ENCODE measurements at regions not wholly inside any gene's neighbourhood (a gene's known extent, or its start where the extent isn't known, plus 50 kb on each side); places are given as distances from the start of the nearest gene placed in this dataset. TPM values are rescaled to one million over a fixed set of nuclear protein-coding genes. Genes with fewer than 3 reads are reported as not detected.

DNA sequence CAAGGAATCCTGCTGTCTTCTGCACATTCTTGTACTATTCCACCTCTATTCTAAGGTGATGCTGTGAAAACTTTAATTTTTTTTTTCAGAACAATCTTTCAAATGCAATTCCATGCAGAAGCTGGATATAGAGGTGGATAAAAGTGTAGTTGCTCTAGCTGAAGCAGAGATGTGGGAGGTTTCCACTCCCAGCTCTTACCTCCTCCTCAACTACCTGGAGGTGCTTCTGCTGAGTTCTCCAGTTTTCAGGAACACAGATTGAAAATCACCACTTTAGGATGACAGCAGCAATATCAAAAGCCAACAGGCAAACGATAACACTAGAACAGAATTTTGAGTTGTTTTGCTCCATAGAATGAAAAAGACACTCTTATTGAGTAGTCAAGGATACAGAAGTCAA lies 51.1 kb upstream of the FAM98A start:
- no peak overlapping the region for H3K27ac ChIP-seq
- BruUV-seq (replicated peaks) = no TSS peak
- intact Hi-C loops (cut with micrococcal nuclease; ENCODE audit: unreplicated experiment) = no loop called here
- no peaks in the 10 kb centered on the region for H3K27me3 ChIP-seq (ENCODE audit: insufficient read depth, low read depth)
- H3K4me2 ChIP-seq = no peak overlapping the region
- no peaks in the 10 kb centered on the region for H3K36me3 ChIP-seq (ENCODE audit: low read depth)
- no peaks in the 10 kb centered on the region for H3K9me3 ChIP-seq (ENCODE audit: insufficient read depth, low read depth)
- H3K79me2 ChIP-seq (ENCODE audit: low read depth) = no peaks in the 10 kb centered on the region
- H4K20me1 ChIP-seq (ENCODE audit: insufficient read depth) = no peaks in the 10 kb centered on the region
- no peak for TF ChIP-seq EZH2 (IDR thresholded peaks at IDR 0.05; ENCODE audit: low read depth)
- TF ChIP-seq, protein P1, sequence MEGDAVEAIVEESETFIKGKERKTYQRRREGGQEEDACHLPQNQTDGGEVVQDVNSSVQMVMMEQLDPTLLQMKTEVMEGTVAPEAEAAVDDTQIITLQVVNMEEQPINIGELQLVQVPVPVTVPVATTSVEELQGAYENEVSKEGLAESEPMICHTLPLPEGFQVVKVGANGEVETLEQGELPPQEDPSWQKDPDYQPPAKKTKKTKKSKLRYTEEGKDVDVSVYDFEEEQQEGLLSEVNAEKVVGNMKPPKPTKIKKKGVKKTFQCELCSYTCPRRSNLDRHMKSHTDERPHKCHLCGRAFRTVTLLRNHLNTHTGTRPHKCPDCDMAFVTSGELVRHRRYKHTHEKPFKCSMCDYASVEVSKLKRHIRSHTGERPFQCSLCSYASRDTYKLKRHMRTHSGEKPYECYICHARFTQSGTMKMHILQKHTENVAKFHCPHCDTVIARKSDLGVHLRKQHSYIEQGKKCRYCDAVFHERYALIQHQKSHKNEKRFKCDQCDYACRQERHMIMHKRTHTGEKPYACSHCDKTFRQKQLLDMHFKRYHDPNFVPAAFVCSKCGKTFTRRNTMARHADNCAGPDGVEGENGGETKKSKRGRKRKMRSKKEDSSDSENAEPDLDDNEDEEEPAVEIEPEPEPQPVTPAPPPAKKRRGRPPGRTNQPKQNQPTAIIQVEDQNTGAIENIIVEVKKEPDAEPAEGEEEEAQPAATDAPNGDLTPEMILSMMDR (conservative IDR thresholded peaks at IDR 0.05) = no peak
- no peak overlapping the region for H2AFZ ChIP-seq
- ChIA-PET POLR2A (ENCODE audit: unreplicated experiment) (no interaction called here), CTCF (no interaction called here)
- no peaks in the 10 kb centered on the region for H3K9me2 ChIP-seq (ENCODE audit: insufficient read depth)
- DNase-seq = no peak
- no peak overlapping the region for H3K4me3 ChIP-seq
- no peaks in the 10 kb centered on the region for H3F3A ChIP-seq (ENCODE audit: insufficient read depth, low read depth)
- H3K4me1 ChIP-seq (replicated peaks; ENCODE audit: insufficient read depth) = no peaks in the 10 kb centered on the region

Small RNAs in the stretch of these regions (microRNA-seq; reads per million reads assigned to microRNA genes)
- not detected for gene MIR548AD (ENCODE audit: borderline number of aligned reads, borderline replicate concordance)

Measured in PC-9 (cell line).